ENCODE measurements at regions not wholly inside any gene's neighbourhood (a gene's known extent, or its start where the extent isn't known, plus 50 kb on each side); places are given as distances from the start of the nearest gene placed in this dataset.

- no peak for DNase-seq (ENCODE audit: low spot score)
Observed at GRCh38 chr15:70182858-70183695, 85.4 kb upstream of the TLE3 start.

GRCh38 chr15:70181626-70182255 lies 84.0 kb upstream of the TLE3 start:
- no peak for DNase-seq (ENCODE audit: low spot score)

DNA sequence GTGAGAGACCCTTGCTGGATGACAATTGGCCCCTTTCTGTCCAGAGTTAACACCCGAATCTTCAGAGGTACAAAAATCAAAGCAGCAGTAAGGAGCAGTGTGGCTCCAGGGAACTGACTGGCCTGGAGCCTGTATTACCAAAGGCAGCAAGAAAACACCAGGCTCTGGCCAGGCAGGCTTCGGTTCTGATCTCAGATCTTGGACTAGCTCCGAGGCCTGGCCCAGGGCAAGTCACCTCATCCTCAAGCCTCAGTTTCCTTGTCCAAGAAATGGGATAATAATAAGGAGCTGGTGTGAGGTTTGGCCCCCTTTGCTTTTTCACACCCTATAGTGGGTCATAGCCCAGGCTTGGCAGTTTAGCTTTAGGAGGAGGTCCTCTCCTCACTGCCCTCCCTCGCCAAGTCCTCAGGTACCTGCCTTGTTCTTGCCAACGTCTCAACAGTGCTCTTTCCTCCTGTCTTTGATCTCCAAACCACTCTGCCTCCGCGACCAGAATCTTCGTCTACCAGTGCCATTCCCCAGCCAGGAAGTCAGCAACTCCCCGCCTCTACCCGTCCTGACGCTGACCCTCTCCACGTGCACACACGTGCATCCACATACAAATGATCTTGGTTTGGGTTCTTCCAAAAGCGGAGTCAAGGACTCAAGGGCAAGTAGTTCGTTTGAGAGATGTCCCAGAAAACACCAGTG lies 82.6 kb upstream of the TLE3 start:
- DNase-seq (ENCODE audit: low spot score), result no peak

GRCh38 chr15:70179309-70179892 lies 81.7 kb upstream of the TLE3 start:
- DNase-seq (ENCODE audit: low spot score), result no peak

- DNase-seq (ENCODE audit: low spot score), result no peak
Observed at GRCh38 chr15:70178335-70179084, 80.8 kb upstream of the TLE3 start.

GRCh38 chr15:70172566-70173225 lies 75.0 kb upstream of the TLE3 start:
- DNase-seq (ENCODE audit: low spot score), result no peak

GRCh38 chr15:70172124-70172523 lies 74.4 kb upstream of the TLE3 start:
- DNase-seq (ENCODE audit: low spot score), result no peak

GRCh38 chr15:70171256-70171886 lies 73.7 kb upstream of the TLE3 start:
- DNase-seq (ENCODE audit: low spot score), result no peak

DNA sequence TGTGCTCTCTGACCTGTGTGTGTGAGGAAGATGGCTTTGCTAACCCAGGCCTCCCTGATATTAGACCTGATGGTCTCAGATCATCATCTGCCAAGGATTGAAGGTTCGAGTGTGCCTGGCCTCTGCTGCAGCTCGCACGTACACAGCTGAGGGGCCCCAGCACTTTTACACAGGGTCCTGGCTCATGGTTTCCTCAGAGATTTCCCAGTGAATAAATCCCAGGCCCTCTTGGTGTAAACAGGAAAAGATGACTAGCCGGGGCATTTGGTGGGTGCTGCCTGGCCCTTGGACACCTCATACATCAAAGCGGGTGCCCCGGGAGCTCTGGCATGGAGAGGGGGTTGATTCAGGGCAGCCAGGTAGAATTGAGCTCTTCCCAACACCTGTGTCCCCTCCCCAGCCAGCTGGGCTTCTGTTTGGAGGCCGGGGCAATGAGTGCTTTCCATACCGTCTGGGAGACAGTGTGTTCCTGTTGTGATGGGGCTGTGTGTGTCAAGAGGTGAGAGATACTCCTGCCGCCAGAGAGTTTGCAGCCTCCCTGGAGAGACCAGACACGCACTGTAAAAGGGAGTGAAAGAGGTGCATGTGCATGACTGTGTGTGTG lies 72.5 kb upstream of the TLE3 start:
- DNase-seq (ENCODE audit: low spot score), result no peak

- DNase-seq (ENCODE audit: low spot score), result no peak
Observed at GRCh38 chr15:70169147-70169546, 71.4 kb upstream of the TLE3 start.

GRCh38 chr15:70167155-70167554 lies 69.4 kb upstream of the TLE3 start:
- no peak for DNase-seq (ENCODE audit: low spot score)

GRCh38 chr15:70166506-70167087 lies 68.9 kb upstream of the TLE3 start:
- no peak for DNase-seq (ENCODE audit: low spot score)

GRCh38 chr15:70165716-70166284 lies 68.1 kb upstream of the TLE3 start:
- no peak for DNase-seq (ENCODE audit: low spot score)

GRCh38 chr15:70164910-70165715 lies 67.4 kb upstream of the TLE3 start:
- no peak for DNase-seq (ENCODE audit: low spot score)

GRCh38 chr15:70164156-70164900 lies 66.6 kb upstream of the TLE3 start:
- no peak for DNase-seq (ENCODE audit: low spot score)

DNA sequence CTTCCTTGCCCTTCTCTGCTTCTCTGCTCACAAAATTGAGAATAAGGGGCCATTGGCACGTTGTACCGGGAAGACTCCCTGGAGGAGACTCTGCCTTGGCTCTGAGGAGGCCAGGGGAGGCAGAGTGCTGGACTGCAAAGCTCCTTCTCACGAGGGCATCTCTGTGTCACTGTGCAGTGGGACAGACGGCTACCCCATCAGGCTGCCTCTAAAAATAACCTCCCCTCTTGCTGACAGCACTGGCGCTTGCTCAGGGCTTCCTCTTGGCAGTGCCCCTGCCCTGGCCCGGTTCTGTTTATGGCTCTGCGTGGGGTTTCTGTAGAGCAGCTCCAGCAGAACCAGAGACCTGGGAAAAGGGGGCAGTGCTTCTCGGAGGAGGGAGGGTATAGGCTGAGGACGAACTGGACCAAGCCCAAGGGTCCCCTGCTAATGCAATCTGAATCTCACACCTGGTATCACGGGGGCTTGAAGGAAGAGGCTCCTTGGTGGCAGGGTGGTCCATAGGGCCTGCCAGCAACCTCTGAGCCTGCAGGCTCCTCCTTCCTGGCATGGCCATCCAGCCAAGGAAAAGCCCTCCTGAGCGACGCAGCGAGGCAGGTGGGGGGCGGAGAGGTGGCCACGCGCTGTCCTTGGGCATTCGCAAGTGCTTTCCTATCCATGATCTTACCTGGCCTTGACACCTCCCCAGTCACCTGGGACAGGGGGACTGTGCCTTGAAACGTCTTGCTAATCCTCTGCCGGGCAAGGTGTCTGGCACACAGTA lies 63.3 kb upstream of the TLE3 start:
- no peak for DNase-seq (ENCODE audit: low spot score)

- DNase-seq (ENCODE audit: low spot score), result no peak
Observed at GRCh38 chr15:70160267-70160666, 62.5 kb upstream of the TLE3 start.

DNA sequence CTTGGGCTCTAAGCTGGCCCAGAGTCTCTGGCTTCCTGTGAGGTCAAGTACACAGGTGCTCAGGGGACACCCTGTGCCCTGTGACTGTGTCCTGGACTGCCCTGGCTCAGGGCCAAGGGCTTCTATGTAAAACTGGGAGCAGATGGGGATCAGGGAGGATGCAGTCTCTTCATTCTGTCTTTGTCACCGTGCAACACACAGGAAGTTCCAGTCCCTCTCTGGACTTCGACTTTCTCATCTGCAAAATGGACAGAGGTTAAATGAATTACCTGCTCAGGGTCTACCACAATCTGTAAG lies 61.9 kb upstream of the TLE3 start:
- DNase-seq (ENCODE audit: low spot score), result no peak
